ENCODE measurements at regions not wholly inside any gene's neighbourhood (a gene's known extent, or its start where the extent isn't known, plus 50 kb on each side); places are given as distances from the start of the nearest gene placed in this dataset.
A peak's percentile ranks its signal among the peaks of the same experiment; 100 is the strongest.

- Histone ChIP-seq H3K27ac (no peak overlapping the region), H3K9ac (0 out of 22 replicates have a peak overlapping the region, but pooled peaks of 1 of the 11 experiments have one; percentile 4), H3K9me3 (replicated peaks in 1 of 11) (0 out of 22 replicates have a peak, but pooled peaks cover 0 to 5% (median 0%) of the 10 kb centered on the region in 11 experiments), H4K20me1 (peaks cover 0 to 82% (median 61%) of the 10 kb centered on the region in 11 experiments; a peak in 19 of 22 replicates), H3K4me3 (no peak overlapping the region), H3K27me3 (peaks cover 0 to 14% (median 0%) of the 10 kb centered on the region in 11 experiments; a peak in 4 of 22 replicates), H3K4me2 (peak overlapping the region in 9 of 11 experiments; percentile 31 to 73 (median 64); a peak in 17 of 22 replicates), H3K4me1 (peaks cover 0 to 57% (median 47%) of the 10 kb centered on the region in 10 experiments; a peak in 16 of 20 replicates), H3K36me3 (peaks cover 0 to 17% (median 0%) of the 10 kb centered on the region in 11 experiments; a peak in 5 of 22 replicates)
- no peak for TF ChIP-seq Cebpa-rat (IDR thresholded peaks at IDR 0.05)
Observed at GRCh38 chr2:241924069-241924908, 54.8 kb downstream of the RTP5 start.

DNA sequence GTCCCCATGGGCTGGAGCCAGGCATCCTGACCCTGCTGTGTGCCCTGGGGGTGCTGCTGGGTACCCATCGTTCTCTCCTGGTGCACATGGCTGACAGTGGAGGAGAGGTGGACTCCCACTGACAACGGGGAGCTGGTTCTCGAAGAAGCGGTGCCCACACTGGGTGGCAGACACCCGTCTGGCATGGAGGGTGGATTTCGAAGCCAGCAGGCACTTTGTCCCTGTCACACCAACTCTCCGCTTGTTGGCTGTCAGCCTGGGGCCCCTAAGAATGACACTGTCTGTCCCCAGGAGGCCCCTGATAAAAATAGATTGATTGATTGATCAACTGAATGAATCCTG is 55.4 kb downstream of the RTP5 start:
- H4K20me1 ChIP-seq, result peaks cover 0 to 87% (median 61%) of the 10 kb centered on the region in 11 experiments; a peak in 19 of 22 replicates

GRCh38 chr2:241925277-241925676 is 55.7 kb downstream of the RTP5 start:
- H4K20me1 ChIP-seq, result peaks cover 0 to 91% (median 61%) of the 10 kb centered on the region in 11 experiments; a peak in 19 of 22 replicates

More for the DNA sequence above, 55.4 kb downstream of the RTP5 start:
- H3K36me3 ChIP-seq, result peaks cover 0 to 17% (median 0%) of the 10 kb centered on the region in 11 experiments; a peak in 5 of 22 replicates
- peak overlapping the region in 9 of 11 experiments; percentile 31 to 73 (median 64); a peak in 18 of 22 replicates for H3K4me2 ChIP-seq
- H3K27me3 ChIP-seq, result peaks cover 0 to 14% (median 0%) of the 10 kb centered on the region in 11 experiments; a peak in 4 of 22 replicates
- no peak overlapping the region for H3K4me3 ChIP-seq
- TF ChIP-seq Cebpa-rat (IDR thresholded peaks at IDR 0.05), result no peak
- H3K27ac ChIP-seq, result no peak overlapping the region
- H3K4me1 ChIP-seq, result peaks cover 0 to 61% (median 50%) of the 10 kb centered on the region in 10 experiments; a peak in 16 of 20 replicates
- H3K9ac ChIP-seq, result 0 out of 22 replicates have a peak overlapping the region, but pooled peaks of 1 of the 11 experiments have one; percentile 4
- no peaks in the 10 kb centered on the region for H3K9me3 ChIP-seq (replicated peaks in 1 of 11)

DNA sequence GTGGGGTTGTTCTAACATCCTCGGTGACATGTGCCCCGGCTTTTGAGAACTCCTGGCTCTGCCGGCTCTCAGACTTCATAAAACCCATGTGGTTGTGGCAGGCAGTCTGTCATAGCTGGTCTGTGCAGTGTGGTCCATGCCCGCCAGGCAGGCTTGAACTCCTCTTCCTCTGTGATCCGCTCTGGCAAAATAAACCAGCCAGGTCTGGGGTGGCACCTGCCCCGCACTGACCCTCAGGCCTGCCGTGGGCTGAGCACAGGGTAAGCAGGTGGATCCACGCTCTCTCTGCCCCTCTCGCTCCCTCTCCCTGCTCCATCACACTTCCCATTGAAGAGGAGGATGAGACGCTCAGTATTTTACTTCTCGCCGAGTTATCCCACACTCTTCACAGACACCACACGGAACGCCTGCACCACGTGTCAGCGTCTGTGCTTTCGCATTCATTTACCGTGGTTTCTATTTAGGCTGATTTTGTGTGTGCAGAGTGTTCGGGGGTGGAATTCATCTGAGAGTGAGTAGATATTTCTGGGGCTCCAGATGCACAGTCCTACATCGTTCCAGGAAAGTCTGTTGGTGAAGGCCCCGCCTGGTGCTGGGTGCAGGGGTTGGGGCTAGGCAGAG is 56.4 kb downstream of the RTP5 start:
- no peak overlapping the region for H3K27ac ChIP-seq
- no peak overlapping the region for H3K9ac ChIP-seq
- peaks cover 0 to 14% (median 0%) of the 10 kb centered on the region in 11 experiments; a peak in 4 of 22 replicates for H3K27me3 ChIP-seq
- H3K4me3 ChIP-seq, result no peak overlapping the region
- H4K20me1 ChIP-seq, result peaks cover 0 to 92% (median 62%) of the 10 kb centered on the region in 11 experiments; a peak in 19 of 22 replicates
- peaks cover 0 to 70% (median 57%) of the 10 kb centered on the region in 10 experiments; a peak in 16 of 20 replicates for H3K4me1 ChIP-seq
- no peaks in the 10 kb centered on the region for H3K9me3 ChIP-seq (replicated peaks in 1 of 11)
- peak overlapping the region in 8 of 11 experiments; percentile 38 to 73 (median 65); a peak in 15 of 22 replicates for H3K4me2 ChIP-seq
- TF ChIP-seq Cebpa-rat (IDR thresholded peaks at IDR 0.05), result no peak
- H3K36me3 ChIP-seq, result peaks cover 0 to 15% (median 0%) of the 10 kb centered on the region in 11 experiments; a peak in 5 of 22 replicates

More at GRCh38 chr2:241925277-241925676, 55.7 kb downstream of the RTP5 start:
- Histone ChIP-seq H3K4me2 (peak overlapping the region in 9 of 11 experiments; percentile 31 to 73 (median 64); a peak in 18 of 22 replicates), H3K4me3 (no peak overlapping the region), H3K36me3 (peaks cover 0 to 17% (median 0%) of the 10 kb centered on the region in 11 experiments; a peak in 5 of 22 replicates), H3K4me1 (peaks cover 0 to 65% (median 52%) of the 10 kb centered on the region in 10 experiments; a peak in 16 of 20 replicates), H3K27ac (no peak overlapping the region), H3K9ac (0 out of 22 replicates have a peak overlapping the region, but pooled peaks of 1 of the 11 experiments have one; percentile 4), H3K9me3 (replicated peaks in 1 of 11) (no peaks in the 10 kb centered on the region), H3K27me3 (peaks cover 0 to 14% (median 0%) of the 10 kb centered on the region in 11 experiments; a peak in 4 of 22 replicates)
- TF ChIP-seq Cebpa-rat (IDR thresholded peaks at IDR 0.05), result no peak

DNA sequence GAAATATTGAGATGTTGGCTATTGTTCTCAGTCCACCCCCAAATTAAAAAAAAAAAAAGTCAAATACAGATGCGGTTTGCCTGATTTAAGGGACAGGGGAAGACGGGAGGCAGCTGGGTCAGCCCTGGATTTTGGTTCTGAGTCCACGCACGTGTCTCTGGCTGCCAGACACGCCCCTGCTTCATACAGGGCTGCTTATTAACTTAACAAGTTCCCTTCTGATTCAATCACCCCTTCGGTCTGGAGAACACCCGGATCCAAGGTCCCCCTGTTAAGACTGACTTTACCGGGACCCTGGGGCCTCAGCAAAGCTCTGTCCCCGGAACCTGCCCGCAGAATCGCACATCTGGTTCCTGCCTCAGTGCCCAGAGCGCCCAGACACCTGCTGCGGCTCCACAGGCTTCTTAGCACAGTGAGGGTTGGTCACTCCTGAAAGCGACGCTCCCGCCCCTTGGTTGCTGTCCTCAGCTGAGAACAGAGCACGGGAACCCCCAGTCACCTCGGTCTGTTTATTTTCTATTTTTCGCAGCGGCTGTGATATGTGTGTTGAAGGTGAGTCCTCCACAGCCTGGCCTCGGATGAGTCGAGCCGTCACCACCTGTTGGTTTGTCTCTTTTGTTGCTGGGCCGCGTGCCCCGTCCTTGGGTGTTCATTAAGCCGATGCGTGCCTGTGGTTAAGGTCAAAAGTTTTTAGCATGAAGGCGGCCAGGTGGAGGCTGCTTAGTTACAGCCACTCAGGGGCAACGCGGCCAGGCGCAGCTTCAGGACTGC is 57.2 kb downstream of the RTP5 start:
- Histone ChIP-seq H3K36me3 (peaks cover 0 to 23% (median 5%) of the 10 kb centered on the region in 11 experiments; a peak in 7 of 22 replicates), H3K27me3 (peaks cover 0 to 14% (median 0%) of the 10 kb centered on the region in 11 experiments; a peak in 4 of 22 replicates), H4K20me1 (peaks cover 0 to 93% (median 70%) of the 10 kb centered on the region in 11 experiments; a peak in 19 of 22 replicates), H3K9me3 (replicated peaks in 1 of 11) (no peaks in the 10 kb centered on the region), H3K4me2 (peak overlapping the region in 6 of 11 experiments; percentile 47 to 73 (median 65); a peak in 11 of 22 replicates), H3K27ac (no peak overlapping the region), H3K4me1 (peaks cover 0 to 78% (median 63%) of the 10 kb centered on the region in 10 experiments; a peak in 16 of 20 replicates), H3K4me3 (no peak overlapping the region), H3K9ac (peak overlapping the region in 2 of 11 experiments; percentile 0 to 22; a peak in 1 of 22 replicates)
- TF ChIP-seq Cebpa-rat (IDR thresholded peaks at IDR 0.05), result no peak

DNA sequence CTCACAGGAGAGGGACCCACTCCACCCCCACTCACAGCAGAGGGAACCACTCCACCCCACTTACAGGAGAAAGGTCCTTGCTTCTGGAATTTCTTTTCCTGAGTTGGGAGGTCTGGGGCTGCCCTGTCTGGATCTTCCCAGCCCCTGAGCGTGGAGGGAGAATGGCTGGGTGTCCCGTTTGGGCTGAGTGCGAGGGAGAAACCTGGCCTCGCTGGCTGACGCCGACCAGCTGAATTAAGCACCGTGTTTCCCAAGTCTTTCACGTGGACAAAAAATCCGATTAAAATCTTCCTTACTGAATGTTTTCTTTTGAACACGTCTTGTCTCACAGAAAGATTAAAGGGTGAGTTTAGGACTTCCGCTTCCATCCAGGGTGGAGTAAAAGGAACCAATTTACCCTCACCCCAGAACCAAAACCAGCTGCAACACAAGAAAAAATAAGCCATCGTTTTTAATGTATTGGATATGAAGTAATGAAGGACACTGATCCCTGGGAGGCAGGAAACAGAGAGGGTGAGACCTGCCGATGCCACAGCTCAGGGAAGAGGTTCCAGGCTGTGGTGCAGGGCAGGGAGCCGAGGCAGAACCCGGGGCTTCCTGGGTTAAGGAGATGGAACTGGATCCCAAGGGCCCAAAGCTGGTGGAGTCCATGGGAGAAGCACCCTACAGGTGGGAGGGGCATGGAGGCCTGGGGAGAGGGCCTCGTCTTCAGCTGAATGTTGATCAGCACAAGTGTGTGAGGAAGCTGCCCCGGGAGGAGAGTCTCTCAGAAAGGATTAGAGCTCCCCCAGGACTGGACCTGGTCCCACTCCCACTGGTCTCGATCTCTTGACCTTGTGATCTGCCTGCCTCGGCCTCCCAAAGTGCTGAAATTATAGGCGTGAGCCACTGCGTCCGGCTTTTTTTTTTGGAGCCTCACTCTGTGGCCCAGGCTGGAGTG is 60.3 kb downstream of the RTP5 start:
- Histone ChIP-seq H3K9me3 (replicated peaks in 1 of 11) (peaks cover 0 to 8% (median 7%) of the 10 kb centered on the region in 11 experiments; a peak in 14 of 22 replicates), H4K20me1 (peaks cover 0 to 83% (median 54%) of the 10 kb centered on the region in 11 experiments; a peak in 19 of 22 replicates), H3K27me3 (peaks cover 0 to 12% (median 0%) of the 10 kb centered on the region in 11 experiments; a peak in 3 of 22 replicates), H3K4me1 (peaks cover 13 to 67% (median 56%) of the 10 kb centered on the region in 10 experiments), H3K4me2 (peak overlapping the region in 2 of 11 experiments; percentile 10 to 30; a peak in 3 of 22 replicates), H3K36me3 (peaks cover 0 to 44% (median 28%) of the 10 kb centered on the region in 11 experiments; a peak in 18 of 22 replicates), H3K27ac (no peak overlapping the region; a peak in 1 of 22 replicates), H3K9ac (no peak overlapping the region), H3K4me3 (no peak overlapping the region)
- TF ChIP-seq Cebpa-rat (IDR thresholded peaks at IDR 0.05), result no peak

Measured in BLaER1 treated with 17β-estradiol and CSF1 and Interleukin-3, amounts not matched to agents 10 nM and 100 nM (cell line).